Hematopoietic multipotent progenitor cell treated with erythropoietin and hydrocortisone succinate and interleukin-3 and kit ligand, for 4 days (in vitro differentiated cells): ENCODE measurements at regions not wholly inside any gene's neighbourhood (a gene's known extent, or its start where the extent isn't known, plus 50 kb on each side); places are given as distances from the start of the nearest gene placed in this dataset.
A peak's percentile ranks its signal among the peaks of the same experiment; 100 is the strongest.
"Not testable (repeated sequence)": the region's sequence is repeated elsewhere in the genome, so short reads cannot be mapped to it uniquely, and the experiment has no call there.

Experiments
- DNase-seq: peaks from one replicate; pipeline ENCODE4 v3.0.0-alpha.2; 2015

DNA sequence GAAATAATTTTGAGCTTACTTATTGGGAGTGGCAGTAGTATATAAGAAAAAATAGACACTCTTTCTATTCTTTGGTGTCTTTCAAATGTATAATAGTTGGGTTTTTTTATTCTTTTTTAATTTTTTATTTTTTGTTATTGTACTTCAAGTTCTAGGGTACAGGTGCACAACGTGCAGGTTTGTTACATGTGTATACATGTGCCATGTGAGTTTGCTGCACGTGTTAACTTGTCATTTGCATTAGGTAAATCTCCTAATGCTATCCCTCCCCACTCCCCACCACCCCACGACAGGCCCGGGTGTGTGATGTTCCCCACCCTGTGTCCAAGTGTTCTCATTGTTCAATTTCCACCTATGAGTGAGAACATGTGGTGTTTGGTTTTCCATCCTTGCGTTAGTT lies 1552.4 kb upstream of the B3GALT2 start:
- not testable (repeated sequence) for DNase-seq

DNA sequence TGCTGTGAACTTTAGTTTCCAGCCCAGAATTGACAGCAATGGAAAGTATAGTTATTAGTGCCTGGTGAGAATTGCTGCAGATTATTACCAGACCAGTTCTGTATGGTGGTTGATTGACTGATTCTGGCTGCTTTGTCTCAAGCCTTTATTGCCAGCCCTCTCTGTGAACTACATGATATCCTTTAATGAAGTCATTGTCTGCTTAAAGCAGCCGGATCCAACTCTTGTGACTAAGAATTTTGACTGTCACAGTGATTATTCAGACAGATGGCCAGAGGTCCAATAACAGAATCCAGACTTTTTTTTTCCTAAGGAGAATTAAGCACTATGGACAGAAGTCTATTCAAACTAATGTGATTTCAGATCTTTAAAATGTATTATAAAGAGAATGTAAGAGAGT lies 1548.6 kb upstream of the B3GALT2 start:
- DNase-seq: no peak

DNA sequence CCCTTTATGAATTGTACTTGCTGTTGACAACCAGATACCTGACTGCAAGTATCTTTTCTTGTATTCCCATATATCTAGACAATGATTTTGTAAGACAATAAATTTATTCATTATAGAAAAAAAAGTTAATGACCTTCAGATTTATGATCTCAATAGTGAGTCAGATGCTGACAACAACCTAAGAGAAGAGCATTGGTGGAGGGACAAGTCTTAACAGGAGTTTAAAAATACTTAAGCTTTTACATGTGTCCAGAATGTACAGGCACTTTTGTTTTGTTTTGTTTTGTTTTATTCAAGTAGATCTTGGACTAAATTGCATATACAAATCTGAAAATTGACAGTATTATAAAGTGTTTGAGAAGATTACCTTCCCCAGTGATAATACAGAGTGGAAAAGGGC lies 1544.6 kb upstream of the B3GALT2 start:
- no peak for DNase-seq

DNA sequence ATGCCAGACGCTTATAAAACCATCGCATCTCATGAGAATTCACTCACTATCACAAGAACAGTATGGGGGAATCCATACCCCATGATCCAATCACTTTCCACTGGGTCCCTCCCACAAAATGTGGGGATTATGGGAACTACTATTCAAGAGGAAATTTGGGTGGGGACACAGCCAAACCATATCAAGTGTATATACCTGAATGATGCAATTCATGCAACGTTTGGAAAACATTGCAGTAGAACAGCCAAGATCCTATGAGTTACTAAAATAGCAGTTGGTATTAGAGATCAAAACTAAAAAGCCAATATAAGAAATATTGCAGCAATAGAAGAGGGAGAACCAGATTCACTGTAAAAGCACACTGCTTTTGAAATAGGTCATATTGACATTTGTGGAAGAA lies 1543.9 kb upstream of the B3GALT2 start:
- DNase-seq: no peak

DNA sequence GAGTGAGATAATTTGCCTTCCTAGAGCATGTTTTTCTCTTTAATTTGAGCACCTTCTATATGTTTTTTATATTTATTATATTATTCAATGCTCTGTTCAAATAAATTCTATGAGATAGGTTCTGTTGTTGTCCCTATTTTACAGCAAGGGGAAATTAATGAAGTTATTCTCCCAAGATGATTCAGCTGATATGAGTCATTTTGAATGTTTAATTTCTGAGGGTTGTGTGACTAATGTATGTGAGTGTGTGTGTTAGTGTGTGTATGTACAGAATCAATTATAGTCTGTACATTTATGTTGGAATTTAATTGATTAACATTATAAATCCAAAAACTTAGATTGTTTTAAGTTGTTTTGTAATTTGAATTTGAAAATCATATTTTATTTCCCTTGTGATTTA lies 1536.7 kb upstream of the B3GALT2 start:
- DNase-seq: no peak

DNA sequence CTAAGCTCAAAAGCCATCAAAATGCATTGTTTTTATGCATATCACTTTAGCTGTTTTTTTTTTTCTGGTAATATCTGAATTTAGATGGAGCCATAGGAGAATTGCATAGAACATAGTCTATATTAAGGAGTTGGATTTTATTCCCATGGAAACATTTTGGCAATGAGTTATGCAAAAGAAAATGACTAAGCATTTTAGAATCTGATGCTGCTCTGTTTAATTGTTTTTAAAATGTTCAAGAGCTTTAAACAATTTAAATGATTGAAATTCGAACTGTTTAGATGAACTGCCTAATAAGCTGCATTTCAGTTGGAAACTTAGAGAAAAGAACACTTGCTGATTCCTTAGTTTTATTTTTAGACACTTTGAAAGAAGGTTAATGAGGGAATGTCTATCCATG lies 1531.5 kb upstream of the B3GALT2 start:
- no peak for DNase-seq

DNA sequence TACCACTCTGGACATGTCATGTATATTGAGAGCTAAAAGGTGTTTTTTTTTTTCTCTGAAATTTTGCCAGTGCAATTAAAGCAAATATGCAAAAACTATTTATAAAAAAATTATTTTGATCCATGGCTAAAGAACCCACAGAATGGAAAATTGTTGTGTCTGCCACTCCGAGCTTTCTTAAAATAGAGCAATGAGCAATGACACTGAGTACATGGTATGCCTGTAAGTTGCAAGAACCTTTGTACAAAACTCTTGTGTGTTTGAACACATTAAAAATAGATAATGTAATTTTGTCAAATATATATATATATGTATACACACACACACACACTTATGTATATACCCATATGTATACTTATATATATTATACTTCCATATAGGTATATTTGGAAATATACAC lies 1530.9 kb upstream of the B3GALT2 start:
- DNase-seq: no peak

DNA sequence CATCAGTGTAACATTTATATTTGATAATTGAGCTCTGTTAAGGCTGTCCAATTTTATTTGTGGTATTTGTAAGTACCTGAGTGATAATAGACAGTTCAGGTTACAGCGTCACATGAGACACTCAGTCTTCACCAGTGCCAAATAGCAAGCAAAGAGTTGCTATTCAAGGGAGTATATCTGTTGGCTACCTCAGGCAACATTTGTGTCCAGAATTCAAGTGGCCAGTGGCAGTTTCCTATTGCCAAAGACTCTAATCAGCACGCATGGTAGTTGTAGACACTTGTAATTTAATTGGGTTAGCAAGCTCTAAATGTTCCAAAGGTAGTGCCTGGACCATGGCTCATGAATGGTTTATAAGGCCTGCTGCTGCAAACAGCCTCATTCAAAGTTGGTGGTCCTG lies 1524.3 kb upstream of the B3GALT2 start:
- no peak for DNase-seq

DNA sequence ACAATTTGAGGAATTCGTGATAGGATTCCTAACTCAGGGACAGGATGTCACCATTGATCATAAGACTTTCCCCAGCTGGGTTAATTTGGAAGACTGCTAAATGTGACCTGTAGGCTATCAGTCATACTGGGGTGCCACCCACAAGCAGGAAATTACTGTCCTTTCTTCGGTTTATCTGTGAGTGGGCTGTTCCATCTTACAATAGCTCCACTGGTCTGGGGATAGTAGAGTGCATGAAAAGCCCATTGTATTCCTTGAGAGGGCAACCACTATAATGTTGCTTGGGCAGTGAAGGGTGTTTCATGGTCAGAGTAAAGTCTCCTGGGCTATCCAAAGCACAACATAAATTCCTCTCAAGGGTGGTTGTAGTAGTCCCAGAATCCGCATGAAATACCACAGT lies 1523.0 kb upstream of the B3GALT2 start:
- DNase-seq: no peak

DNA sequence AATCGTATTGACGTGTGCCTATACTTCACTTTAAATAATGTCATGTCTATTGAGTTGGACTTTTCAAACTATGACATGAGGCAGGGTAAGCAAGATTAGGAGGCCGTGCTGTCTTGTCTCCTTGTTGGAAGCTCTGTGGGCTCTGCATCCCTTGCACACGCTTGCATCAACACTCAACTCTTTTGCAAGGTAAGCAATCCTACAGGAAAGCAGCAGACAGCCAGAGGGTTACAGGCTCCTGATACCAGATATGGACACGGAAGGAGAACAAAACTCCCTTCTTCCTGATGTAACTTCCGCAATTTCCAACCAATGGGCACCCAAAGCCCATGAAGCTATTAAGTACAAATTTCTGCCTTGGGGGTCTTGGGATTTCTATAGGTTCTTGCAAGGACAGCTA lies 1520.7 kb upstream of the B3GALT2 start:
- no peak for DNase-seq

DNA sequence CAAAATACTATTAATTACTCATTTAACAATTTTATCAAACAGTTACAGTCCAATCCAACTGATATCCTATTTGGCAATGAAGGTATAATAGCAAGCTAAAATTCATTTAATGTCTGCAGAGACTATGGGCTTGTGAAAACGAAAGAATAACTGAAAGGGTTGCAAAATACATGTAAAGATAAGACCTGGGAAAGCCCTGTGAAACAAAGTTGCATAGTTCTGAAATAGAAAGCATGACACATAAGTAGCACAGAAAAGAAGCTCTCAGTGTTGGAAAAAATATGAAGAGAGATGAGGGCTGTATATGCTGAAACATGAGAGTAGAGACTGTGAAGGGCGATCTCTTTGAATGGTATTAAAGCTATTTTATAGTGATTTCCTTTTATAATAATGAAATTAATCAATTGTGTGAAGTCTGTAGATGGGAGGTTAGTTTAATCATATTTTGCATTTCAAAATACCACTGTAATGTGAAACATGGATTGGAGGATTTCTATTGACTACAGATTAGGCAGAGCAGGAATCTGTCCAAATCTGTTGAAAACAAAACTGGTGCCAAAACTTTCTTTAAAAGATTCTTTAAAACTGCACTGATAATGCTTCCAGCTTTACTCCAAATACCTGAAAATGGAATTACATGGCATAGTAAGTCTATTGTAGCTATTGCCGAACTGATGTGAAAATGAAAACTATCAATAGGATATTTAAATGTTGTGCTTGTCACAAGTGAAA lies 1518.9 kb upstream of the B3GALT2 start:
- no peak for DNase-seq

DNA sequence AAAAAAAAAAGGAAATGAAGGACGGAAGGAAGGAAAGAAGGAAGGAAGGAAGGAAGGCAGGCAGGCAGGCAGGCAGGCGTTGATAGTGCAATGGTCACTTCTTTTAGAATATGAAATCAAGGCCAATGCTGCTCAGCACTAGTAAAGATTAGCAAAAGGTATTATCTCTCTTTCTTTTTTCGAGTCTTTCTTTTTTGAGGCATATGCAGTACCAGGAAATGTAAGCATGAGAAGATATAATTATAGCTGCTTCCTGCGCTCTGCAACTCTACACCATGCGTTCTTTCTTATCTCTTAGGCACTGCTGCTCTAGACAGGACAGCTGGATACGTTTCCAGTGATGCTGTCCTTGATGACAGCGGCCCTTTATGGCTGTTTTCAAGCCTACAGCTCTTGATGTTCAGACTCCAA lies 1512.5 kb upstream of the B3GALT2 start:
- no peak for DNase-seq

DNA sequence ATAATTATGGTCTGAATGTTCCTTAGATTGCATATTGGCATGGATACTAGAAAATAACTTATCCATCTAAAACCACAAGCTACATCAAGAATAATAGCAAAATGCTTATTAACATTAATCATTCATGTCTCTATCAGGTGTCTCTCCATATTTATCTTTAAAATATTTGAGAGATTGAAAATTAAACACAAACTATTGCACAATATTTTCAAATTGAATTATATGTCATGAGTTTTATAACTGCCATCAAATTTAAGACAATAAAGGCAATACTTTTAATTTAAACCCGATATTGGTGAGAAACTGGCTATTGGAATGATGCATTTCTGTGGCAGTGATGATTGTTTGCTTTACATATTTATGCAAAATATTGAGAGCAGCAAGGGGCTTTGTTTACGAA lies 1506.8 kb upstream of the B3GALT2 start:
- no peak for DNase-seq

DNA sequence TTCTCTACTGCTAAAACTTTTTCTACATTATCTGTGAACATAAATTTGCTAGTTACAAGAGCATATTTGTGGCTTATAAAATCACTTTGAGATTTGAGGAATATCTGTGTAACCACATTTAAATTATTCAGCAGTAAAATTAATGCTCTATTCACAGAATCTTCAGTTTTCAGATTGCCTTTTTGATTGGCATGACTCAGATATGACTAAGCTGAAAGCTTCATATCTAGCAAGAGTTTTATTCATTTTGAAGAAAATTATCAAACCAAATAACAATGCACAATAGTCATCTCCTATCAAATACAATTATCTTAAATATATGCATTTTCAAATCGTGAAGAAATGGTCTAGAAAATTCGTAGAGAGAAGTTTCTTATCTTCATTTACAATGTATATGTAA lies 1498.2 kb upstream of the B3GALT2 start:
- no peak for DNase-seq

DNA sequence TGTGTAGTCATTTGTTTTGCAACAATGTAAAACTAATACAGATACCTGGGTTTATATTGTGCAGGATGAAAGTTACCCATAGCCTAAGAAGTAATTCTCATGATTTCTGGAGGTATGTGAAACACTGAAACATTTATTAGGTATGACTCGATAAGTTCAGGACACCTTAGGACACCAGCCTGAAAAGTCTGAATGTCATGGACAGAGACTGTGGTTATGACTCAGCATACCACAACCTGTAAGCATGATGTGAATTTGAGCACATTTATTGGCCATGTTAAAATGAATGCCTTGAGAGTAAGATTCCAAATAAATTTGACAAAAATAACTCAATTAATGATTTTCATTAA lies 1471.7 kb upstream of the B3GALT2 start:
- peak; percentile 5 for DNase-seq

DNA sequence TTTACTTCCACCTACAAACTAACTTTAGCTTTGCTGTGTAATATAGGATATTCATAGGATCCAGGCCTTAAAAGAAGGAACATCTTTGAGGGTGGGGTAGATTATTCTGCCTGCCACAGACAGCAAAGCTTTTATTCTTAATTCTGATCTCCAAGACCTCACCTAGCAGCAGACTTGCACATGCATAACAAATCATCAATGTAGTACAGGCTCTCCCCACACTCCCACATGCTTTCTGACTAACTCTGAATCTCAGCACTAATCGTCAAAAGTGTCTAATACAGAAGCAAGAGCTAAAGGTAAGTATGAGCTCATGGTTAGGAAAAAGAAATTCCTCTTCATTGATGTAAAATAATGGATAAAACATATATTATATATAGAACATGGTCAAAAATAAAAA lies 1468.5 kb upstream of the B3GALT2 start:
- DNase-seq: no peak

DNA sequence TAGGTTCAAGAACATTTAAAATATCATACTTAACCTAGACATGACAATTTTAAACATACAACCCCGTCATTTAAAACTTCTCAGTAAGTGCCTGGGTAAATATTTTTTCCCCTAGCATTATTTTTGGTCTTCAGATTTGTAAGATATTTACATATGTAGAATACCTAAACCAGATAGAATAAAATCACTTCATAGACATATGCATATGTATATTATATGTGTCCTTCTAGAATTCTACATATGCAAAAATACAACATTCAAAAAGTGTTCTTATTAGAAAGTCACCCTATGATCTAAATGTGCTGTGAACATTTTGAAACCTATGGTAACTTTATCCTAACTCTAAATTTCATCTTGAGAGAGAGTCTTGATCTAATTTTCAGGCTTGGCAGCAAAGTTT lies 1467.0 kb upstream of the B3GALT2 start:
- no peak for DNase-seq

DNA sequence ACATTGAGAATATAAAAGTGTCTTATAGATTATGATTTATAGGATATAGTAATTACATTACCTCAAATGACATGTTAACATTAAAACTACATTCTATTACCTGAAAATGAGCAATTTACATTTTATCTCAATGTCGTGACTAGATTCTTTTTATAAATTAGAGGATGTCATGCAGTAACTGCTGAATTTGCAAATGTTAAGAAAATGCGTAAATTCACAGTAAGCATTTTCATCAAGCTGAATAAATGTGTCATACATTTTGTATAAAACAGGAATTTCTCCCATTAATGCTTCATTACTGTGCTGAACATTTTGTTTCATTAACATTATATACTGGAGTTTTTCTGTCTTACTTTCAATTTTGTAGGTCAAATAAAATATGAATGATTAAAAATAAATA lies 1460.7 kb upstream of the B3GALT2 start:
- DNase-seq: no peak

DNA sequence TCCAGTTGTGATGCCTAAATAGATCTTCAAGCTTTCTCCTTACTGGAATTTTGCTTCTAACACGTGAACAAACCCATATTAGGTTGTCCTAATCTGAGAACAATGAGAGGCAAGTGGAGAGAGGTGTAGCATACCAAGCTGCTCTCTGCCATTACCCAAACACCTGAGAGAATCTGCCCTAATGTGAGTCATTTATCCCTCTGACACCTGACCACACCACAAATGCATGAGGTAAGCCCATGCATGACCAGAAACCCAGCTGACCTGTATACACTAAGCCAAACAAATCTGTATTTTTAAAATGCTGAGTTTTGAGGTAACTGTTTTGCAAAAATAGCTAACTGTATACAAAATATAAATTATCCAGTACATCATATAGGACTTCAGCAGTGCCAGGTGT lies 1458.1 kb upstream of the B3GALT2 start:
- no peak for DNase-seq

DNA sequence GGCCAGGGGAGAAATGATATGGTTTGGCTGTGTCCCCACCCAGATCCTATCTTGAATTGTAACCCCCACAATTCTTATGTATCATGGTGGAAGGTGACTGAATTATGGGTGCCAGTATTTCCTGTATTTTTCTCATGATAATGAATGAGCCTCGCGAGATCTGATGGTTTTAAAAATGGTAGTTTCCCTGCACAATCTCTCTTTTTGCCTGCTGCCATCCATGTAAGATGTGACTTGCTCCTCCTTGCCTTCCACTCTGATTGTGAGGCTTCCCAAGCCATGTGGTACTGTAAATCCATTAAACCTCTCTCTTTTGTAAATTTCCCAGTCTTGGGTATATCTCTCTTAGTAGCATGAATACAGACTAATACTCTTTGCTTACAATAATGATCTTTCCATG lies 1453.9 kb upstream of the B3GALT2 start:
- DNase-seq: no peak

DNA sequence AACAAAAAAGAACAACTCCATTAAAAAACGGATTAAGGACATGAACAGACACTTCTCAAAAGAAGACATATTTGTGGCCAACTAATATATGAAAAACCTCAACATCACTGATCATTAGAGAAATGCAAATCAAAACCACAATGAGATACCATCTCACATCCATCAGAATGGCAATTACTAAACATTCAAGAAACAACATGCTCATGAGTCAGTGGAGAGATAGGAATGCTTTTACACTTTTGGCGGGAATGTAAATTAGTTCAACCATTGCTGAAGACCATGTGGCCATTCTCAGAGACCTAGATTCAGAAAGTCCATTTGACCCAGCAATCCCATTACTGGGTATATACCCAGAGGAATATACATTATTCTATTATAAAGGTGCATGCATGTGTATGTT lies 1442.6 kb upstream of the B3GALT2 start:
- DNase-seq: no peak

DNA sequence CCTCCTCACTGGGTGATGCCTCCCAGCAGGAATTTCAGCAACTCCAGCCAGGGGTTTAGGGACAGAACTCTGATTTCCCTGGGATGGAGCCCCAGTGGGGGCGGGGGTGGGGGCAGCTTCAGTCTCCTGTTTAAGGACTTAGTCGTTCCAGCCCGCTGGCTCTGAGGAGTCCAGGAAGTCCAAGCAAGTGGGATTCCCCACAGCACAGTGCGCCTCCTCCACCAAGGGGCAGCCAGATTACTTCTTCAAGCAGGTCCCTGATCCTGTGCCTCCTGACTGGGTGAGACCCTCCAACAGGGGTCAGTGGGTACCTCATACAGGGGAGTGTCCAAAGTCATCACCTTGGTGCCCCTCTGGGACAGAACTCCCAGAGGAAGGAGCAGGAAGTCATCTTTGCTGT lies 1438.4 kb upstream of the B3GALT2 start:
- no peak for DNase-seq

DNA sequence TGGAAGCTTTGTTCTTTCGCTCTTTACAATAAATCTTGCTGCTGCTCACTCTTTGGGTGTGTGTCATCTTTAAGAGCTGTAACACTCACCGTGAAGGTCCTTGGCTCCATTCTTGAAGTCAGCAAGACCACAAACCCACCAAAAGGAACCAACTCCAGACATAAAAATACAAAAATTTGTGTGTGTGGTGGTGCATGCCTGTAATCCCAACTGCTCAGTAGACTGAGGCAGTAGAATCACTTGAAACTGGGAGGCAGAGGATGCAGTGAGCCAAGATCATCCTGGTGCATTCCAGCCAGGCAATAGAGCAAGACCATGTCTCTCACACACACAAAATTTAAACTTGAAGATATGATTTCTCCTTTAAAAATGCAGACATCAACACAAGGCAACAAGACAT lies 1431.7 kb upstream of the B3GALT2 start:
- no peak for DNase-seq

DNA sequence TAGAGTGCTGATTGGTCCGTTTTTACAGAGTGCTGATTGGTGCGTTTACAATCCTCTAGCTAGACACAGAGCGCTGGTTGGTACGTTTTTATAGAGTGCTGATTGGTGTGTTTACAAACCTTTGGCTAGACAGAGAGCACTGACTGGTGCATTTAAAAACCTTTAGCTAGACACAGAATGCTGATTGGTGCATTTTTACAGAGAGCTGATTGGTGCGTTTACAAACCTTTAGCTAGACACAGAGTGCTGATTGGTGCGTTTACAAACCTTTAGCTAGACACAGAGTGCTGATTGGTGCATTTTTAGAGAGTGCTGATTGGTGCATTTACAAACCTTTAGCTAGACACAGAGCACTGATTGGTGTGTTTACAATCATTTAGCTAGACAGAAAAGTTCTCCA lies 1430.9 kb upstream of the B3GALT2 start:
- not testable (repeated sequence) for DNase-seq

DNA sequence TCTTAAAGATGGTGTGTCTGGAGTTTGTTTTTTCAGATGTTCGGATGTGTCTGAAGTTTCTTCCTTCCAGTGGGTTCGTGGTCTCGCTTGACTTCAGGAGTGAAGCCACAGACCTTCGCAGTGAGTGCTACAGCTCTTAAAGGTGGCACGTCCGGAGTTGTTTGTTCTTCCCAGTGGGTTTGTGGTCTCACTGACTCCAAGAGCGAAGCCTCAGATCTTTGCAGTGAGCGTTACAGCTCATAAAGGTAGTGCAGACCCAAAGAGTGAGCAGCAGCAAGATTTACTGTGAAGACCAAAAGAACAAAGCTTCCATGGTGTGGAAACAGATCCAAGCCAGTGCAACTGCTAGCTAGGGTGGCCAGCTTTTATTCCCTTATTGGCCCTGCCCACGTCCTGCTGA lies 1430.4 kb upstream of the B3GALT2 start:
- DNase-seq: no peak

DNA sequence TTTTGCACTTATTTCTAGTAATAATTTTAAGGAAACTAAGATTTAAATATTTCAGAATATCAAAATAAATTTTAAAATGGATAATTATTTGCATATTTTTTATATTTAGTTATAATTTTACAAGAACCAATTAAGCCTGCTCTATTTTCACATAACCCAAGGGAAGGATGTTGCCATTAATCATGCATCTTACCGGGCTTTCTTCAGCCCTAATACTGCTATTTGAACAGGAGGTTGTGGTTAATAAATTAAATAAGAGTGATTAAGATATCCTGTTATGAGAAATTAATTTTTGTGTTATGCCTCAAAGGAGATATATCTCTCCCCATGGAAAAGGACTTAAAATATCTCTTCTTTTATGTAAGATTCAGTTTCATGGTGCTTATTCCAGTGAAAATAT lies 1415.8 kb upstream of the B3GALT2 start:
- no peak for DNase-seq
